Central memory CD4-positive, alpha-beta T cell (primary cell): ENCODE measurements at regions not wholly inside any gene's neighbourhood (a gene's known extent, or its start where the extent isn't known, plus 50 kb on each side); places are given as distances from the start of the nearest gene placed in this dataset.
A peak's percentile ranks its signal among the peaks of the same experiment; 100 is the strongest.

ENCODE experiments used
- DNase-seq: peaks from one replicate; pipeline ENCODE4 v3.0.0; 2022

DNA sequence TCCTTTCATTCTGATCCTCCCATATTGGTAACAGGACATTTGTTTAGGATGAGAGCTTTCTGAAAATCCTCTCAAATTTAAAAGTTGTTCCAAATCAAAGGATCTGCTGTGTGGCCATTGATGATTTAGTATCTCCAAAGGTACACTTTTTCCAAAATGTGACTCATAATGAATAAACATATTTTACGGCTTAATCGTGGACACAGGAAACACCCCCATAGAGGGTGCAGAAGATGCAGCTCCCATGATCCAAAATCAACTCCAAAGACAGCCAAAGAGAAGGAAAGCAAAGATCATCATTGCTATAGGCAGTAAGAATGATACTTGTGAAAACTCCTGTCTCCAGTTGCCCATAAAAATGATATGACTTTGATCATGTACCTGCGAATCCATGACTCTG is 239.7 kb downstream of the PIK3R1 start:
- no peak for DNase-seq

DNA sequence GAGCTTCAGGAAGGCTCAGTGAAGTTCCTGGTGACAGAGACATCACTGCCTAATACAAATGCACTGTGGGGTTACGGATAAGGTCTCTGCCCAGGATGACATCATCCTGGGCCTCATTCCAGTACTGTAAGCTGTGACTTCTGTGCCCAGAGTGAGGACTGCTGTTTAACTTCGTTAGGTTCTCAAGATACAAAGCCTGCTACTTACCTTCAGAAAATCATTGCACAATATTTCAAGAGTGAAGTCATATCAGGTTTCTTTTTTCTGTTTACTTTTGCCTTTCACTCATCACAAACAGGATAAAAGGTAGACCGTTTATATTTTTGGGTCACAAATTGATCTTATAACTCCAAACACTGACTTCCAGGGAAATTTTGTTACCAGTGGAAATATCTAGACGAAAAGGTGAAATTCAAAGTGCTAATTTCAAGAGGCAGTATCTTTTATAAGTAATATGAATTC is 241.2 kb downstream of the PIK3R1 start:
- no peak for DNase-seq

DNA sequence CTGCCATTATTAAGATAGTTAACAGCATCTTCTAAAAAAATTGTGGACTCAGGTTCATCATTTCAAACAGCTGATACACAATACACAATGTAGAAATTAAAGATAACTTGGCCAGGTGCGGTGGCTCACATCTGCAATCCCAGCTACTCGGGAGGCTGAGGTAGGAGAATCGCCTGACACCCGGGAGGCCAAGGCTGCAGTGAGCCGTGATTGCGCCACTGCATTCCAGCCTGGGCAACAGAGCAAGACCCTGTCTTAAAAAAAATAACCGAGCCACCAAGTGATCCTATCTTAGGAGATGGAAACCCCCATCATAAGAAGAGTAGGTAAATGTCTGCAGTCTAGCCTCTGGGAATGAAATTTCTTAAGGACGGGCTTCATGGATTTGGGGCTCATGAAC is 241.7 kb downstream of the PIK3R1 start:
- DNase-seq, result no peak

DNA sequence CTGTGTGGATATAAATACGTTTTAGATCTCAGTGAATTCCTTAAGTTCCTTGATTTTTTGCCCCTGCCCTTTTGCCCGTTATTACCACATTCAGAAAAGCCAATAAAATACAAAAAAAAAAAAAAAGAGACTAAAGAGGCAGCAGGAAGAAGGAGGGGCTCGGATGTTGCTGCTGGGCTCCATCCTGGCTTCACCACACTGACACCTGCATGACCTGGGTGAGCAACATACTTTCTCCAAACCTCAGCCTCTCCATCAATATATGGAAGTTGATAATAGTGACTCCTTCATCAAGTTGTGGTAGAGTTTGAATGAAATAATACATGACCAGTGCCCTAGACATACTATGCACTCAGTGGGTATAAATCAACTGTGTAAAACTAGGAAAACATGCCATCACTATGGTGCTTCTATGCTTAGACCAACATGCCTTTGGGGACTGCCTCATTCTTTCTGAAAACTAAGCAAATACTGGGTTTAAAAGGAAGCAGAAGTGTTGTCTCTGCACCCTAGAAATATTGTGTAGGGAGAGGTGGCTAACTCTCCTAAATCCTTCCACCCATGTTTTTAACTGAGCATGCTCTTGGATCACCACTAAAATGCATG is 243.0 kb downstream of the PIK3R1 start:
- DNase-seq, result peak; percentile 8

DNA sequence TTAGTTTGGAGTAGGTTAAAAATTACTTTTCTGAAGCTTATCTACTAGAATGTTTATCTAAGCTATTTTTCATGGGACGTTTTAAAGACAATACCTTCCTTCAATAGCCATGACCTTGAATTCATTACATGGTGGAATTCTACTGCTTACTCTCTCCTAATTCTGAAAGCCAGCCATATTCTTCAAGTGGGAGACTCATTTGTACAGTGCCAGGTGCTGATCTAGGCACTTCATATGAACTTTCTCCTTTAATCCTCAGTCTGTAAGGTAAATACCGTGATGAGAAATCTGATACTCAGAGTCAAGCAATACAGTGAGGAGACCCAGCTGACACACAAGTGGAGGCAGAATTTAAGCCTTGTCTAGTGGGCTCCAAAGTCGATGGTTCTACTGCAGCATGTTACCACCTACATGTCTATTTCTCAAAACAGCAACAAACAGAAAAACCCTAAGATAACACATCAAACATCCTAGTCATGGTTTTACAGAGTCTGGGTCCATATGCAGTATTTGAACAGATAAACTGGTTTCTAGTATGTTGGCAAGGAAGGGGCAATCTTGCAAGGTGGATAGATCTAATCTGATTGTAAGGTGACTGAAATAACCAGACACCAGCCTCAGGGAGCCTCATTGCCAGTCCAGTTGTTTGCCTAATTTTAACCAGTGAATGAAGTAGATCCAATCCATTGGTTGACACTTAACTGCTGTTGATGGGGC is 243.7 kb downstream of the PIK3R1 start:
- no peak for DNase-seq

DNA sequence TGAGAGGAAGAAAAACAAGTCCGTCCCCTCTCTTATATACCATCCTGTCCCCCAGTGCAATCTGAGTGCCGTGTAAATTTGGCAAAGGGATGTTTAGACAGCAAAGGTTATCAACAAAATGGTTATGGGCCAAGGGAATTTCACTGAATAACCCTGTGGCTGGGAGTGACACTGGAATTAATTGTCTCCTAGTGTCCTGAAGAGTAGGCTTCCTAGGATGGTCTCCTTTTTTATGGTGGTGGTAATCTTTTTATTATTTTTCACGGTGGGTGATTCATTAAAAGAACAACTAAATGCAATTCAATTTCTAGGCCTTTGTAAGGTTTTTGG is 244.2 kb downstream of the PIK3R1 start:
- no peak for DNase-seq

DNA sequence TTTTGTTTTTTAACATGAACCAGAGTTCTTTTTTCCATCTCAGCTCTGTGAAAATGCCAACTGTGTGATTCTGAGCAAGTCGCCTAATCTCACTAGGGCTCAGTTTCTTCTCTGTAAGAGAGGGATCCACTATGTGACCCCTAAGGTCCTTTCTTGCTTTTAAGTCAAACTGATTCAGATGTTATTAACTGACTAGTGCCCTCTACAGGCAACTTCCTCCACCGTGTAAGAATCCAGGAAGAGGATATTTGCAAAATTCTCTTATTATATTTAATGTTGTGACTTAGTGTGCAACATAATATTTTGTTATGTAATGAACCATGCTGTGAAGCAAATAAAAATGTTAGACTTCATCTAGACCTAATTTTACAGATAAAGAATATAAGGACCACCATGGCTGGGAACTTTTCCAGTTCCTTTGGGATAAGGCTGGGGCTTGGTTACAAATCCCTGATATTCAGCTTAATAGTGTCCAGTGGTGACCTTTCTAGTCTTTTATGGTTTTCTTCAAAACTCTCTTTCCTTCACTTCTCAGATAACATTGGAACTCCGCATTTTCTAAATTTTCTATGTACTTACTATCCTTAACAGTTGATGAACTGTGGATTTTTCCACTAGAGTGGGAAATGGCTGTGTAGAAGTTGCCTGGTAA is 244.7 kb downstream of the PIK3R1 start:
- DNase-seq, result peak; percentile 43

DNA sequence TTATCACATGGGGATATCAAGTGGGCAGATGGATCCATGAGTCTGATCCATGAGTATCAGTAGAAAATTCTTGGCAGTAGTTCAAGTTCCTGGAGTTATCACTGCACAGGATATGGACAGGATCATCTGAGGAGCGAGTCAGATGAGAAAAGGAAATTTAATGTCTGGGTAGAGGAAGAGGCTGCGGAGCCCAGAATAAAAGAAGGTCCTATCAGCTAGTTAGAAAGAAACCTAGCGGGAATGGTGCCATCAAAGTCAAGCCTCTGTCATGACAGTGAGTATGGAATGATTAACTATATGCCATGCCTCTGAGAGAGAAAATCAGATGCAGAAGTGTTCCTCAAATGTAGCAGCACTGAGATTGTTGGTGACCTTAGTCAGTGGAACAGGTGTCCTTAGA is 248.1 kb downstream of the PIK3R1 start:
- DNase-seq, result no peak

DNA sequence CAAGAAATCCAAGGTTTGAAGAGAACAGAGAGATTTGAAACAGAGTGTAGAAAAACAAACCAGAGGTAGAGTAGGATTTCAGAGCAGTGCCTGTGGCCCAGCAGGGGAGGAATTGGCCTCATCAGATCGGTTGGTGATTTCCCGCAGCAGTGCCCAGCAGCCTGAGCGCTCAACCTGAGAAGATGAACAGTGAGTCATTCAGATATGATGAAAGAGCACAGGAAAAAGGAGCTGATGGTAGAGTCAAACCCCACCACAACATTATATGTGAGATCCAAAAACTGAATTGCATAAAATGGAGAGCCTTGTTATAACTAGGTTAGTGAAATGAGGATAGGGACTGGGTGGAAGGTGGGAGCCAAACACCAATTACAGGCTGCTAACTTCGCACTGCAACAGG is 248.9 kb downstream of the PIK3R1 start:
- no peak for DNase-seq

DNA sequence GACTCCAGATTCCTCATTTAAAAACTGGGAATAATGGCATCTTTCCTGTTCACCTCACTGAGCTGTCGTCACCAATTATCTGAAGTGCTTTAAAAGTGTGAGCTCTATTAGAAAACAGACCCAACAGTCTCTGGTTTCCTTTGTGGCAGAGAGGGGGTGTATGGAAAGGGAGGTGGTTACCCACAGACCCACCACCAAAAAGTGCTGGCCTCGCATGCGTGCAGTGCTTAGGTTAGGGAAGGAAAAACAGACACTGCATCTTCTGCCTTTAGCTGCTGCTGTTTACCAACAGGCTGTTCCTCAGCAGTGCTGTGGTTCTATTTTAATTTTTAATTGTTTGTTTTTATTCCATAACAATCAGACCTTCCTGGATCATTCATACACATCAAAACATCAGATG is 249.6 kb downstream of the PIK3R1 start:
- DNase-seq, result no peak

DNA sequence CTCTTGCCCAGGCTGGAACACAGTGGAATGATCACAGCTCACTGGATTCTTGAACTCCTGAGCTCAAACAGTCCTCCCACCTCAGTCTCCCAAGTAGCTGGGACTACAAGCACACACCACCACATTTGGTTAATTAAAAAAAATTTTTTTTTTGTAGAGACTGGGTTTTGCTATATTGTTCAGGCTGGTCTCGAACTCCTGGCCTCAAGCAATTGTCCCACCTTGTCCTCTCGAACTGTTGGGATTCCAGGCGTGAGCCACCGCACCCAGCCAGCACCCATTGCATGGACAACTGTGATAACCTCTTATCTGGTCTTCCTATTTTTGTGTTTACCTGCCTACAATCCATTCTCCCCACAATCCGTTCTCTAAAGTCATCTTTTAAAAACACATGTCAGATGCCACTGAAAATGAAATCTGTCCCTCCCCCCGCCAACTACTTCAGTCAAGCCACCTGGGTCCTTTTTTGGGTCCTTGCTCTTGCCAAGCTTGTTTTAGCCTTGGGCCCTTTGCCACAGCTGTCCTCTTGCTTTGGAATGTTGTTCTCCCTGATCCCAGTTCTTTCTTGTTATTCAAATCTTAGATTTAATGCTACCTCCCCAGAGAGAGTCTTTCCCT is 250.5 kb downstream of the PIK3R1 start:
- DNase-seq, result no peak

DNA sequence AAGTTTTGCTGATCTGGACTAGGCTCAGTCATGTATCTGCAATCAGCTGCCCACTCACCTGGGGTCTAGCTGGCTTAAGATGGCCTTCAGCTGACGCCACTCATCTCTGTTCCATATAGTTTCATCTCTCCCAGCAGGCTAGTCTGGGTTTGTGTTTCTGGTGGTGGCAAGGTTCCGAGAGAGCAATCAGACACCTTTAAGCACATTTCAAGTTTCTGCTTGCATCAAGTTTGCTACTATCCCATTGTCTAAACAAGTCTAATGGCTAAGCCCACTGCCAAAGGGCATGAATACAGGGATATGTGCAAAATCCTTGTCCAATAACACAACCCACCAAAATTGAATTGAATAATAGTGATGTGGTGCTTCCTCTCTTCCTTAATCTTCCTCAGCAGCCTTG is 251.7 kb downstream of the PIK3R1 start:
- DNase-seq, result no peak

DNA sequence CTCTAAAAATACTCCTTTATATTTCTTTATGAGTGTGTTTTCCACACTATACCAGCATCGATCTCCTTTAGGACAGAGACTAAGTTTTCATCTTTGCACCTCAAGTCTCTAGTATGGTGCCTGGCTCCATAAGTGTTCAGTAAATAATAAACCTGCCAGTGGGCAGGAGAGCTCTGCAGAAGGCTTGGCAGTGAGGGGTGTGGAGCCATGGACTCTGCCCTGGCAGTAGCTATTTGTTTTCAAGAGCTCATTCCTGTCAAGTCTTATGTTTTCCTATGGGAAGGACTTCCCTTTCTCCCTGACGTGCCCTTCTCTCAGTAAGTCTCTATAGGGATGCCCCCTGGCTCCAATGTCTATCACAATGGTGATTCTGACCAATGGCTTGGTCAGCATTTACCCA is 252.2 kb downstream of the PIK3R1 start:
- no peak for DNase-seq

DNA sequence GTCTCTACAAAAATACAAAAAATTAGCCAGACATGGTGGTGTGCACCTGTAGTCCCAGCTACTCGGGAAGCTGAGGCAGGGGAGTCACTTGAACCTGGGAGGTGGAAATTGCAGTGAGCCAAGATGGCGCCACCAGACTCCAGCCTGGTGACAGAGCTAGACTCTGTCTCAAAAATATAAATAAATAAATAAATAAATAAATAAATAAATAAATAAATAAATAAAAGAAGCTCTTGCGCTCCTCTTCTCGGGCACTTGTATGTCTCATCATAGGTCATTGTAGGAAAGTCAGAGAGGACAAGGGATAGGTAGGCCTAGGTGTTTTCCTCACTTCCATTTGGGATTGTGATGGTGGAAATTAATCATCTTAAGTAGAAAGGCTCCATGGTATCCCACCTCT is 252.8 kb downstream of the PIK3R1 start:
- DNase-seq, result no peak

DNA sequence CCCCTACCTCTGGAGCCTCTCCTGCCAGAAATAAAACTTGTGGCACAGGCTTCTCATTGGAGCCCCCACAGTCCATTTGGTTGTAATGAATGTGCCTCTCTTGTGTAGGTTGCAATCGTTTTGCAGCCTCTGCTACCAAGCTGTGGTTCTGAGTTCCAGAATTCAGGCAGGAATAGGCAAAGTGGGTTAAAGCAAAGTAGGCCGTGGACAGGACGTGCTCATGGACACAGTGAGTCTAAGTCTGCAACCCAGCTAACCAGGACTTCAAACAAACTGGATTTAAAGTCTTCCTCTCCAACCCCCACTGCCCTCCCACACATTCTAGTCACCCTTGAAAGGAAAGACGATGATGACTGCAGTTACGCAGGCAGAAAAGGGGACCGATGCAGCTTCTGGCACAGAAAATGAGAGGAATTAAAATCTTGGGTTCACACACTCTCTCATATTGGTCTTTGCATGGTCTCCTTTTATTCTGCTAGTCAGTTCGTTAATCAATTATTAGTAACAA is 260.0 kb downstream of the PIK3R1 start:
- DNase-seq, result no peak

DNA sequence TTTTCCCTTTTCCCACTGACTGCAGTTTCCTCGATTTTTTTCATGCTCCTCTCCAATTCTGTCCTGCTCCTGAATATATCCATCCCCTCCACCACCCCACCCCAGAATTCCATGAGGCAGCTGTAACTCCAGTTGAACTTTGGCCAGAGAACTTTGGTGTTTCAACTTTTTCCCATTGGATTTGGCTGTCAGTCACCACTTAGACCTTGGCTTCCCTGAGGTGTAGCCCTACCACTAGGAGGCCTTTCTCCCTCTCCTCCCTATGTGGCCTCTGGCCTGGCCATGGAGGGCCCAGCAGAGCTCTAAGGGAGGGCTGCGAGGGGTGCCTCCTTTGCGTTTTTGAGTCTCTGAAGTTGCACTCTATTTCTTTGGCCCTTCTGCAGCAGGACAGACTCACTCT is 261.3 kb downstream of the PIK3R1 start:
- no peak for DNase-seq

DNA sequence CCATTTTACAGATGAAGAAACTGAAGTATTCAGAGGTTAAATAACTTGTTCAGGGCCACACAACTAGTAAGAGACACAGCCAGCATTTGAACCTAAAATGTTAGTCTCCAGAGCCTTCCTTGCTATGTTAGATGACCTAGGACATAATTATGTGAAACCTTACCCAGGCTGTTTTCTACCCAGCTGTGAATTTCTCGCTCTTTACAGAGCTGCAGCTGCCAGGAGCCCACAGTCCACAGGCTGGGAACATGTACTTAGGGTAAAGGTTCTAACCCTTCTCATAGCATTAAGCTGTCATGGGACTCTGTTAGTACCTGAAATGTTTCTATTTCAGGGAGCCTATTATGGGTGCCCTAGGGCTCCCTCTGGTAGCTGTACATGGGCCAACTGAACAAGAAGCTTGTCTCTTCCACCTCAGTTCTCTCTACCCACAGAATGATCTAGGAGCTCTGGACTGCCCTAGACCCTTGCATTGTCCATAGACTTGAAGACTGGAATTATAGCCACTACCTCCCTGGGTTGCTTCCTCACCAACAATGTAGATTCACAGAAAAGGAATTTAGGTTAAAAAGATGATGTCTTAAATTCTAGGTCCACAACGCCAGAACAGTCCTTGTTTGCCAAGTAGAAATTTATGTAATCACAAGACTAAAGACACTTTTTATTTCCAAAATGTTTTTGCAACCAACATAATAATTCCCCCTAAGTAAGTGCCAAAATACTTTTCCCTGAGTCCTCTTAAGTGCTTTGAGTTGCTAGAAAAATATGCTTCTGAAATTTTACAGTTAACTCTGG is 262.9 kb downstream of the PIK3R1 start:
- no peak for DNase-seq

DNA sequence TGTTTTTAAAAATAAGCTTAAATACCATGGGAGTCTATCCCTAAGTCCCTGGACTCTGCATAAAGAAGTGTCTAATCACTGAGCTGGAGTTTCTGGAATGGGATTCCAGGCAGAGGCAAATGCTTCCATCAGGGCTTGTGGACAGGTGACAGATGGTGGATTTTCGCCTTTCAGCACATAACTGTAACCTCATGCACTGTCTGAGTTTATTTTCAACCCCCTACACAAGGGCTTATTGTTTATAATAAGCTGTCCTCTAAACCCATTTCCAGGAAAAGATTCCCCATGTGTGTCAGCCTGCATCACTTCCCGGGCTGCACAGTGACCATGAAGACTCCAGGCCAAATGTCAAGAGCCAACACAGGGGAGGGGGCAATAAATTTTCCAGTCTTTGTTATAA is 264.0 kb downstream of the PIK3R1 start:
- no peak for DNase-seq

DNA sequence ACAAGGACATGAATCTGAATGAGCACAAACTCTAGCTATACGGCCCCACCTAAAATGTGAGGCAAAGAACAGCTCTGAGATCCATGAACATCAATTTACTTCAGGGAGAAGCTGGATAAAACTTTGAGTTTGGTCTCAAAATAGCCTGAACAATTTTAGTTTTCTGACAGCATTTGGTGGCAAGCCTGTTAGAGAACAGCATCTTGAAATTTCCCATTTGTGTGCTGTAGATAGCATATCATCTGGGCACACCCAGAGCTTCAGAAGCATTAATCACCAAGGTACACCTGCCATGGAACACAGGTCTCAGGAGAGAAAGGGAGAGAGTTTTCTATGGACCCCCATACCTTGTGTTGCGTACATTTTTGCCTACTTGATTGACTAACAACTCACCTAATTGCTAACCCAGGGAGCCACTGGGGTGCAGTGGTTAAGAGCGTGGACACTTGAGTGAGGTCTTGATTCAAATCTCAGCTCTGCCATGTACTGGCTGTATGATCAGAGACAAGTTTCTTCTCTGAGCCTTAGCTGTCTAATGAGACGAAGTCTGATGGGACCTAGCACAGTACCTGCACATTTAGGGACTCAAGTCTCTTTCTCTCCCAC is 264.9 kb downstream of the PIK3R1 start:
- no peak for DNase-seq

DNA sequence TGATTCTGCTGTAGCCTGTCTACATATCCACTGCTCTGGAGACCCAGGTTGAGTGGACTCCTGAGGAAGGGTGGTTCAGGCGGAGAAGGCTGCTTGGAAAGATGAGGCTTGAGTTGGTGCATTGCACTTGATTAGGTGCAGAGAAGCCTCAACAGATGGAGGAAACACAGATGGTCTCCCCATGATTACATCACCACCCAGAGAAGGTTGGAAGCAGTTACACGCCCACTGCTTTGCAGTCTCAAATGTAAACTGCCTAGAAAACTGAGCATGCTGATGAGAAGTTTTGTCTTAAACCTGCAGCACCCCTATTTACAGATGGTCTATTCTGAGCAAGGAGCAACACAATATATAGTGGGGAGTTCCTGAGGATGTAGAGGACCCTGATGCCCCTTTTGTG is 266.6 kb downstream of the PIK3R1 start:
- no peak for DNase-seq

DNA sequence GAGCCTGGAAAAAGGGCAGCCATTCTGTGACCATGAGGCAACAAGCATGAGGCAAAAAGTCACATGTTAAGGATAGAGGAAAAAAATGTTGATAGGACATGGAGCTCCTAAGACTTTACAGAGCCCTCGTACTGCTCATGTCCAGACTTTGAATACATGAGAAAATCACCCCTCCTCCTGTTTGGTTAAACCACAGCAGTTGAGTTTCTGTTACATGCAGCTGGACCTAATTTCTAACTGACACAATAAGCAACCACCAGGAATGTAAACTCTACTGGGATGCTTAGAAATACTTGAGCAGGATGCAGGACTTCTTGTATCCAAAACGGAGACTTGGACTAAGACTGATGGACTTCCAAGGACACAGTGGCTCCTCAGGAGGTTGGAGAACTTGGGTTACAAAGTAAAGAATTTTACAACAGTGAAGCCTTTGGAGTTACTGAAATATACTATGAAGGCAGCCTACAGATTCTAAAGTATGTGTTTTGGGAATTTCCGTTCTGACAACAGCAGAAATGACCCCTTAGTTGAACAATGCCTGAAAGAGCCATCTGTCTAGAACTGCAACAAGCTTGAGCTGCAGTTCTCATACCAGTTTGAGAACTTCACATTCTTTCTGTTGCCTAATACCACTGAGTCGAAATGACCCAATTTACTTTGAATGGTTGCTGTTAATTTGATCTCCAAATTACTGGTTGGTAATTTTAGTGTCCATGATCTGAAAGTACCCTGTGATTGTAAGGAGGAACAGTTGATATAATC is 268.9 kb downstream of the PIK3R1 start:
- DNase-seq, result no peak

DNA sequence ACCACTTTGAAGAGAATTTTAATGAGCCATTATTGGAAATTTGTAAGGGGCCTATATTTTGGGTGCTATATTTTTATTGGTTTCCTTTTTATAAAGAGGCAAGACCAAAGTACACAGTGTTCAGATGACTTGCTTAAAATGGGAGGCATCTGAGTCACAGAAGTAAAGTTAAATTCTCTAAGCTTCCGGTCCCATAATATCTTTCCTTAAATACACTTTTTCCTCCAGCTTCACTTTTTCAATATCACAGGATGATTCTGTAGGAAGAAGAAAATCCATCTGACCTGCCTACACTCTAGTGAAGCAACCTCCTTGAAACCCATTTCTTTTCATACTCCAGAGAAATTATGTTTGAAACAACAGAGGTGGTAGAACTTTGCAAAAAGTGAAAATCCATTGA is 274.0 kb downstream of the PIK3R1 start:
- no peak for DNase-seq
